MM.1S (cell line): ENCODE measurements at regions not wholly inside any gene's neighbourhood (a gene's known extent, or its start where the extent isn't known, plus 50 kb on each side); places are given as distances from the start of the nearest gene placed in this dataset.

Source experiments
- DNase-seq: peaks from one replicate; pipeline ENCODE4 v3.0.0-alpha.2; 2015
- H2AFZ ChIP-seq: fragments of 300-600 bp; sonication (generic); 2 replicates; pipeline ENCODE4 v1.6.0; 2016; ENCODE audit warnings: antibody characterized with exemption, low read length
- H3F3A ChIP-seq: fragments of 300-600 bp; sonication (generic); 2 replicates; pipeline ENCODE4 v1.6.1; 2016; ENCODE audit warnings: mild to moderate bottlenecking, antibody characterized with exemption, low read length, moderate library complexity, mixed read lengths; ENCODE audit not compliant: insufficient read depth
- H3K27ac ChIP-seq: fragments of 300-600 bp; sonication (generic); 2 replicates; pipeline ENCODE4 v1.5.1; 2016; ENCODE audit warnings: mild to moderate bottlenecking, low read length
- H3K27me3 ChIP-seq: fragments of 300-600 bp; sonication (generic); replicated peaks from 2 replicates; pipeline ENCODE4 v1.6.0; 2016; ENCODE audit warnings: low read length; ENCODE audit not compliant: insufficient read depth
- H3K36me3 ChIP-seq: fragments of 300-600 bp; sonication (generic); replicated peaks from 2 replicates; pipeline ENCODE4 v1.6.1; 2016; ENCODE audit warnings: mild to moderate bottlenecking, low read length, mixed read lengths; ENCODE audit not compliant: insufficient read depth
- H3K4me1 ChIP-seq: fragments of 300-600 bp; sonication (generic); 2 replicates; pipeline ENCODE4 v1.6.1; 2016; ENCODE audit warnings: low read length, mixed read lengths
- H3K4me2 ChIP-seq: fragments of 300-600 bp; sonication (generic); 2 replicates; pipeline ENCODE4 v1.6.0; 2016; ENCODE audit warnings: low read depth, low read length
- H3K4me3 ChIP-seq: fragments of 300-600 bp; sonication (generic); 2 replicates; pipeline ENCODE4 v1.5.1; 2016; ENCODE audit warnings: low read length, mixed read lengths
- H3K79me2 ChIP-seq: fragments of 300-600 bp; sonication (generic); 2 replicates; pipeline ENCODE4 v1.6.1; 2016; ENCODE audit warnings: mixed run types, low read length, mixed read lengths
- H3K9ac ChIP-seq: fragments of 300-600 bp; sonication (generic); 2 replicates; pipeline ENCODE4 v1.6.1; 2016; ENCODE audit warnings: low read length, mixed read lengths
- H3K9me2 ChIP-seq: fragments of 300-600 bp; sonication (generic); replicated peaks from 2 replicates; pipeline ENCODE4 v1.6.1; 2016; ENCODE audit warnings: mild to moderate bottlenecking, low read length, mixed read lengths; ENCODE audit not compliant: insufficient read depth
- H3K9me3 ChIP-seq: fragments of 300-600 bp; sonication (generic); replicated peaks from 2 replicates; pipeline ENCODE4 v1.6.1; 2016; ENCODE audit warnings: mild to moderate bottlenecking, low read length, mixed read lengths; ENCODE audit not compliant: insufficient read depth
- H4K20me1 ChIP-seq: fragments of 300-600 bp; sonication (generic); 2 replicates; pipeline ENCODE4 v1.6.1; 2016; ENCODE audit warnings: mild to moderate bottlenecking, low read length, moderate library complexity, mixed read lengths; ENCODE audit not compliant: insufficient read depth
- EZH2 ChIP-seq: fragments of 300-600 bp; sonication (generic); optimal IDR thresholded peaks from 2 replicates; pipeline ENCODE3; 2017; ENCODE audit warnings: low read depth, mild to moderate bottlenecking, antibody characterized with exemption, low read length, mixed read lengths
- EZH2phosphoT487 ChIP-seq: fragments of 300-600 bp; sonication (generic); IDR thresholded peaks from 2 replicates; pipeline ENCODE4 v1.6.1; 2018; ENCODE audit warnings: antibody characterized with exemption, low read length
- TF ChIP-seq, protein P1 (sequence below): fragments of 300-600 bp; sonication (generic); IDR thresholded peaks from 2 replicates; pipeline ENCODE4 v1.5.1; 2016; ENCODE audit warnings: antibody characterized with exemption, low read length, mixed read lengths

DNA sequence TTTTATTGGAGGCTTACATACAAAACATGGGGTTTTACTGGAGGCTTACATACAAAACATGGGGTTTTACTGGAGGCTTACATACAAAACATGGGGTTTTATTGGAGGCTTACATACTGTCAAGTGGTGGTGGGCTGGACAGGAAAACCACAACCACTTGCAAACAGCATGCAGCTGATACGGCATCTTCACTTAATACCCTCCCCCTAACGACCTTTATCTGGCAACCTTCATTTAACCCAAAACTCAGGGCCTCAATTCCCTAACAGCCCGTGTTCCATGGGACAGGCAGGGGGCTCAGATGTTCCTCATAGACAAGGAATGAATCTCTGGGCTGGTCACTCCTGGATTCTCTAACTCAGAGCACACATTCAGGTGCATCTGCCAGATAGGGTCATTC lies 137.1 kb downstream of the CD47 start:
- H3K9me3 ChIP-seq: no peaks in the 10 kb centered on the region
- peak; percentile 30 for DNase-seq
- H2AFZ ChIP-seq: no peak overlapping the region
- H3K27ac ChIP-seq: no peak overlapping the region
- no peaks in the 10 kb centered on the region for H3K36me3 ChIP-seq
- H3K4me2 ChIP-seq: no peak overlapping the region
- H3K9me2 ChIP-seq: no peaks in the 10 kb centered on the region
- H3F3A ChIP-seq: no peaks in the 10 kb centered on the region
- no peaks in the 10 kb centered on the region for H4K20me1 ChIP-seq
- no peak overlapping the region for H3K9ac ChIP-seq
- TF ChIP-seq EZH2: no peak
- TF ChIP-seq EZH2phosphoT487: no peak
- TF ChIP-seq, protein P1, sequence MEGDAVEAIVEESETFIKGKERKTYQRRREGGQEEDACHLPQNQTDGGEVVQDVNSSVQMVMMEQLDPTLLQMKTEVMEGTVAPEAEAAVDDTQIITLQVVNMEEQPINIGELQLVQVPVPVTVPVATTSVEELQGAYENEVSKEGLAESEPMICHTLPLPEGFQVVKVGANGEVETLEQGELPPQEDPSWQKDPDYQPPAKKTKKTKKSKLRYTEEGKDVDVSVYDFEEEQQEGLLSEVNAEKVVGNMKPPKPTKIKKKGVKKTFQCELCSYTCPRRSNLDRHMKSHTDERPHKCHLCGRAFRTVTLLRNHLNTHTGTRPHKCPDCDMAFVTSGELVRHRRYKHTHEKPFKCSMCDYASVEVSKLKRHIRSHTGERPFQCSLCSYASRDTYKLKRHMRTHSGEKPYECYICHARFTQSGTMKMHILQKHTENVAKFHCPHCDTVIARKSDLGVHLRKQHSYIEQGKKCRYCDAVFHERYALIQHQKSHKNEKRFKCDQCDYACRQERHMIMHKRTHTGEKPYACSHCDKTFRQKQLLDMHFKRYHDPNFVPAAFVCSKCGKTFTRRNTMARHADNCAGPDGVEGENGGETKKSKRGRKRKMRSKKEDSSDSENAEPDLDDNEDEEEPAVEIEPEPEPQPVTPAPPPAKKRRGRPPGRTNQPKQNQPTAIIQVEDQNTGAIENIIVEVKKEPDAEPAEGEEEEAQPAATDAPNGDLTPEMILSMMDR: no peak
- H3K4me1 ChIP-seq: no peaks in the 10 kb centered on the region
- no peak overlapping the region for H3K4me3 ChIP-seq
- H3K27me3 ChIP-seq: no peaks in the 10 kb centered on the region
- no peaks in the 10 kb centered on the region for H3K79me2 ChIP-seq

DNA sequence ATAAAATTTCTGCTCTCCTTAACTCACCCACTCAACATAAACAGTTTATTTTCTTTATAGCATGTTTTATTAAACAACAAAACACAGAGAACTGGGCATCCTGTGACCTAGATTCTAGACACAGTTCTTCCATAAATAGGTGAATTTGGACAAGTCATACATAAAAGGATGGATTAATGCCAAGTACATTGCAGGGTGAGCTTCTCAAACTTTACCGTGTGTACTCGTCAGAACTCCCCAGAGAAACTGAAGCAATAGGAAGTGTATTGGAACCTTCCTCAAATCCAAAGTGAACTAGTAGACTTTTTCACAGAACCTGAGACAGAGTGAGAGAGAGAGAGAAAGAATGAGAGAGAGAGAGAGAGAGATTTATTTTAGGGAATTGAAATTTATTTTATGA lies 139.7 kb downstream of the CD47 start:
- Histone ChIP-seq H3K36me3 (no peaks in the 10 kb centered on the region), H3K9ac (no peak overlapping the region), H3K79me2 (no peaks in the 10 kb centered on the region), H3K9me3 (no peaks in the 10 kb centered on the region), H3K27ac (no peak overlapping the region), H3K27me3 (no peaks in the 10 kb centered on the region), H3K4me1 (no peaks in the 10 kb centered on the region), H3K4me2 (no peak overlapping the region), H3K4me3 (no peak overlapping the region), H2AFZ (no peak overlapping the region), H4K20me1 (no peaks in the 10 kb centered on the region), H3K9me2 (no peaks in the 10 kb centered on the region), H3F3A (no peaks in the 10 kb centered on the region)
- TF ChIP-seq EZH2phosphoT487 (no peak), EZH2 (no peak)
- TF ChIP-seq, protein P1: no peak
- DNase-seq: no peak

DNA sequence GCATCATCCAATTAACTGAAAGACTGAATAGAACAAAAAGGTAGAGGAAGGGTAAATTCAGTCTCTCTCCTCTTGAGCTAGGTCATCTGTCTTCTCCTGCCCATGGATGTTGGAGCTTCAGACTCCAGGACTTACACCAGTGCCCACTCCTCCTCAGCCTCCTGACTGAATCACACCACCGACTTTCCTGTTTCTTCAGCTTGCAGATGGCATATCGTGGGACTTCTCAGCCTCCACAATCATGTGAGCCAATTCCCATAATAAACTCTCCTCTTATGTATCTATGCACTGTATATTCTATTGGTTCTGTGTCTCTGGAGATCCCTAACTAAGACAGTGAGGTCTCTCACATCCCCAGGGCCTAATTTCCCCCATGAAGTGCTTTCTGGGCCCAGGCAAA lies 140.4 kb downstream of the CD47 start:
- Histone ChIP-seq H3K27ac (no peak overlapping the region), H3K27me3 (no peaks in the 10 kb centered on the region), H3K9me2 (no peaks in the 10 kb centered on the region), H2AFZ (no peak overlapping the region), H3K4me1 (no peaks in the 10 kb centered on the region), H3K9me3 (no peaks in the 10 kb centered on the region), H3K4me3 (no peak overlapping the region), H3K36me3 (no peaks in the 10 kb centered on the region), H3K79me2 (no peaks in the 10 kb centered on the region), H3F3A (no peaks in the 10 kb centered on the region), H4K20me1 (no peaks in the 10 kb centered on the region), H3K9ac (no peak overlapping the region), H3K4me2 (no peak overlapping the region)
- TF ChIP-seq EZH2 (no peak), EZH2phosphoT487 (no peak)
- TF ChIP-seq, protein P1: no peak
- no peak for DNase-seq
